Activated B cell treated with CpG ODN at 0.5 μM for 24 hours (primary cell): ENCODE measurements at regions not wholly inside any gene's neighbourhood (a gene's known extent, or its start where the extent isn't known, plus 50 kb on each side); places are given as distances from the start of the nearest gene placed in this dataset.

Source experiments
- ATAC-seq: fragments of 200-7000 bp; cut with Tn5 transposase; one replicate; pipeline ENCODE4 v1.10.0; 2021; ENCODE audit warnings: low read depth, mild to moderate bottlenecking, moderate library complexity
- CTCF ChIA-PET: fragments of 350-600 bp; sonication (Branson Sonifier 250); formaldehyde crosslinking; loops from one replicate; lab custom pipeline; 2021; ENCODE audit warnings: antibody characterized with exemption; lab: Charles Lee
- POLR2A ChIA-PET: fragments of 350-600 bp; sonication (Branson Sonifier 250); formaldehyde crosslinking; loops from one replicate; lab custom pipeline; 2021; ENCODE audit warnings: antibody characterized with exemption; lab: Charles Lee
- DNase-seq: peaks from one replicate; pipeline ENCODE4 v3.0.0; 2022
- H3K27ac Mint-ChIP-seq: one replicate; pipeline ENCODE4 v1.8.0; 2020; ENCODE audit warnings: mixed read lengths
- H3K27me3 Mint-ChIP-seq: one replicate; pipeline ENCODE4 v1.8.0; 2021; ENCODE audit warnings: mixed read lengths
- H3K36me3 Mint-ChIP-seq: one replicate; pipeline ENCODE4 v1.8.0; 2021; ENCODE audit warnings: low read depth, mixed read lengths
- H3K4me1 Mint-ChIP-seq: one replicate; pipeline ENCODE4 v1.8.0; 2021; ENCODE audit warnings: mixed read lengths
- H3K4me3 Mint-ChIP-seq: one replicate; pipeline ENCODE4 v1.8.0; 2020; ENCODE audit warnings: mild to moderate bottlenecking, mixed read lengths
- H3K9me3 Mint-ChIP-seq: one replicate; pipeline ENCODE4 v1.8.0; 2020; ENCODE audit warnings: mixed read lengths
- intact Hi-C: fragments of 100-400 bp; cut with micrococcal nuclease; formaldehyde crosslinking; loops from one replicate; pipeline ENCODE4 v1.15.1; 2024
- TF ChIP-seq, protein P1 (sequence below): fragments of 200-600 bp; IDR thresholded peaks from one replicate; pipeline ENCODE4 v1.8.0; 2022; ENCODE audit warnings: antibody characterized with exemption, mild to moderate bottlenecking

DNA sequence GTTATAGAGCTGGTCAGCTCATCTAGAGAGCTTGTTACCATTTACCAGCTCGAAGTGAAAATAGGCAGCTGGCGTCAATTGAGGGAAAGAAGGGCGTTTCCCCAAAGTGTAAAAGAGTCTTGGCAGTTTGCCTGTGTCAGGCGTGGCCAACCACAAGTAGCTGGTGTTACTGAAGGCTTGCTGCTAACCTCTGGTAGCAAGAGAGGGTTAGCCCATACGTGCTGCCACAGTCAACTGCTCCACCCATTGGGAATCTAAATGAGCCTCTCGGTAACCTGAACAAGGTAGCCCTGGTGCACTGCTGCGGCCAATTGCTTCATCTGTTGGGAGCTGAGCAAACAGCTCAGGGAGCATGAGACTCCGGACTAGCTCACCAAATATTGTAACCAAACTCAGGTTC, 314.9 kb upstream of the SLITRK5 start:
- ATAC-seq = no peak
- TF ChIP-seq, protein P1, sequence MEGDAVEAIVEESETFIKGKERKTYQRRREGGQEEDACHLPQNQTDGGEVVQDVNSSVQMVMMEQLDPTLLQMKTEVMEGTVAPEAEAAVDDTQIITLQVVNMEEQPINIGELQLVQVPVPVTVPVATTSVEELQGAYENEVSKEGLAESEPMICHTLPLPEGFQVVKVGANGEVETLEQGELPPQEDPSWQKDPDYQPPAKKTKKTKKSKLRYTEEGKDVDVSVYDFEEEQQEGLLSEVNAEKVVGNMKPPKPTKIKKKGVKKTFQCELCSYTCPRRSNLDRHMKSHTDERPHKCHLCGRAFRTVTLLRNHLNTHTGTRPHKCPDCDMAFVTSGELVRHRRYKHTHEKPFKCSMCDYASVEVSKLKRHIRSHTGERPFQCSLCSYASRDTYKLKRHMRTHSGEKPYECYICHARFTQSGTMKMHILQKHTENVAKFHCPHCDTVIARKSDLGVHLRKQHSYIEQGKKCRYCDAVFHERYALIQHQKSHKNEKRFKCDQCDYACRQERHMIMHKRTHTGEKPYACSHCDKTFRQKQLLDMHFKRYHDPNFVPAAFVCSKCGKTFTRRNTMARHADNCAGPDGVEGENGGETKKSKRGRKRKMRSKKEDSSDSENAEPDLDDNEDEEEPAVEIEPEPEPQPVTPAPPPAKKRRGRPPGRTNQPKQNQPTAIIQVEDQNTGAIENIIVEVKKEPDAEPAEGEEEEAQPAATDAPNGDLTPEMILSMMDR = no peak
- Mint-ChIP-seq H3K36me3 (no peaks in the 10 kb centered on the region), H3K27ac (no peak overlapping the region), H3K9me3 (peaks cover 6% of the 10 kb centered on the region), H3K27me3 (no peaks in the 10 kb centered on the region), H3K4me1 (no peaks in the 10 kb centered on the region), H3K4me3 (no peak overlapping the region)
- DNase-seq = no peak
- CTCF ChIA-PET = no interaction called here
- POLR2A ChIA-PET = no interaction called here
- intact Hi-C loops = no loop called here

DNA sequence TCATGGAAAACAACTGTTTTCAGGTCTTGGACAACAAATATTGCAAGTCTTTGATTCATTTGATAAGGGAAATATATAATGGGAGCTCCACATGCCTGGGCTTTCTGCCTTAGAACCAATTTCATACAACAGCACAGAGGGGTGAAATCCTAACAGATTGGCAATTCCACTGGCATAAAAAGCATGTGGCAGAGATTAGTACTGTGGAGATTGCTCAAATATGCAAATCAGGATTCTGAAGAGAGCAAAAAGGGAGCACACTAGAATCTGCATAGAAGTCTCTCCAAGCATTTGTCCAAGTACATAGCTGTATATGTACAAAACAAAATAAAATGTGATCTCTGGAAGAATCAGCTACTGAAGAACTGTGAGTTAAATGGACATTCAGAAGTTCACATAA, 312.9 kb upstream of the SLITRK5 start:
- no peak overlapping the region for H3K4me3 Mint-ChIP-seq
- DNase-seq = no peak
- intact Hi-C loops = no loop called here
- no peaks in the 10 kb centered on the region for H3K36me3 Mint-ChIP-seq
- ATAC-seq = no peak
- TF ChIP-seq, protein P1 = no peak
- POLR2A ChIA-PET = no interaction called here
- H3K9me3 Mint-ChIP-seq = peaks cover 4% of the 10 kb centered on the region
- no peaks in the 10 kb centered on the region for H3K4me1 Mint-ChIP-seq
- no peaks in the 10 kb centered on the region for H3K27me3 Mint-ChIP-seq
- CTCF ChIA-PET = no interaction called here
- no peak overlapping the region for H3K27ac Mint-ChIP-seq

DNA sequence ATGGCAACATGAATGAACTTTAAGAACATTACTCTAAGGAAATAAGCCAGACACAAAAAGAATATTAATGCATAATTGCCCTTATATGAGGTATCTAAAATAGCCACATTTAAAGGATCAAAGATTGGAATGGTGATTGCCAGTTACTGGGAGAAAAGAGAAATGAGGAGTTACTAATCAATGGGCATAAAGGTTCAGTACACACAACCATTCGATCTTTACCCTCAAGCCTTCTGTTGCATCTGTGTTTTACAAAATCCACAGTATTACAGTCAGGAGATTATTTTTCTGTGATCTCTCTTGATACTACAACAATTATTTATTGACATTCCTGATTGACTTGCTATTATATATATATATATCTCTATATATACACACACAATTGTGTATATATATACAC, 310.0 kb upstream of the SLITRK5 start:
- Mint-ChIP-seq H3K27ac (no peak overlapping the region), H3K4me1 (no peaks in the 10 kb centered on the region), H3K9me3 (peaks cover 4% of the 10 kb centered on the region), H3K36me3 (no peaks in the 10 kb centered on the region), H3K4me3 (no peak overlapping the region), H3K27me3 (no peaks in the 10 kb centered on the region)
- intact Hi-C loops = no loop called here
- POLR2A ChIA-PET = no interaction called here
- TF ChIP-seq, protein P1 = no peak
- DNase-seq (no peak), ATAC-seq (no peak)
- CTCF ChIA-PET = no interaction called here

DNA sequence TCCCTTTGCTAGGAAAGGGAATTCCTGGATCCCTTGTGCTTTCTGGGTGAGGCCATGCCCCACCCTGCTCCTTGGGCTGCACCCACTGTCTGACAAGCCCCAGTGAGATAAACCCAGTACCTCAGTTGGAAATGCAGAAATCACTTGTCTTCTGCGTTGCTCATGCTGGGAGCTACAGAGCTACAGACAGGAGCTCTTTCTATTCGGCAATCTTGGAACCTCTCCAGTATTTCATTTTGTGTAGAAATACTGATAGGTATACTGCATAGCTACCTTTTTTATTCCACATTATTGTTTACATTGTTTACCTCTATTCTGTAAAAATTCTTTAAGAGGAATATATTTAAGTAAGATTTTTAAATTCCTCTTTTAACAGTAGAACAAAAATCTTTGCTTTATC, 302.5 kb upstream of the SLITRK5 start:
- no peak for DNase-seq
- Mint-ChIP-seq H3K4me3 (no peak overlapping the region), H3K27ac (no peak overlapping the region), H3K27me3 (no peaks in the 10 kb centered on the region), H3K36me3 (no peaks in the 10 kb centered on the region), H3K9me3 (peaks cover 5% of the 10 kb centered on the region), H3K4me1 (no peaks in the 10 kb centered on the region)
- no peak for ATAC-seq
- CTCF ChIA-PET = no interaction called here
- TF ChIP-seq, protein P1 = no peak
- POLR2A ChIA-PET = no interaction called here
- intact Hi-C loops = no loop called here

DNA sequence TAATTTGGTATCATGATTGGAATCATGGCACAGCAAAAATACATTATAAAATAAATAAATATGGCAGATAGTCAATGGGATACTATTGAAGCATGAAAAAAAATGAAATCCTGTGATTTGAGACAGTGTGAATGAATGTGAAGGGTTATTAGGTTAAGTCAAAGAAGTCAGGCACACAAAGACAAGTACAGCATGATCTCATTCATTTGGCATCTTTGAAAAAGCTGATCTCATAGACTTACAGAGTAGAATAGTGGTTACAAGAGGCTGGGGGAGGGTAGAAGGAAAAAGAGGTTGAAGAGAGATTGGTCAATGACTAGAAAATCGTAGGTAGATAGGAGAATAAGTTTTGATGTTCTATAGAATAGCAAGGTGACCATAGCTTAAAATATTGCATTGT, 295.1 kb upstream of the SLITRK5 start:
- Mint-ChIP-seq H3K36me3 (no peaks in the 10 kb centered on the region), H3K27ac (no peak overlapping the region), H3K4me3 (no peak overlapping the region), H3K27me3 (no peaks in the 10 kb centered on the region), H3K9me3 (peaks cover 8% of the 10 kb centered on the region), H3K4me1 (no peaks in the 10 kb centered on the region)
- ChIA-PET POLR2A (no interaction called here), CTCF (no interaction called here)
- ATAC-seq = no peak
- intact Hi-C loops = no loop called here
- DNase-seq = no peak
- TF ChIP-seq, protein P1 = no peak
